H1 (cell line): ENCODE measurements at regions not wholly inside any gene's neighbourhood (a gene's known extent, or its start where the extent isn't known, plus 50 kb on each side); places are given as distances from the start of the nearest gene placed in this dataset.

Experiments
- CTCF ChIA-PET: fragments of 300-600 bp; sonication (Branson Sonifier 250); formaldehyde crosslinking; loops from one replicate; lab custom pipeline; 2021; ENCODE audit not compliant: partially characterized antibody; lab: Charles Lee
- POLR2A ChIA-PET: fragments of 300-600 bp; sonication (Branson Sonifier 250); formaldehyde crosslinking; loops from one replicate; lab custom pipeline; 2021; ENCODE audit warnings: inconsistent platforms; ENCODE audit not compliant: partially characterized antibody; lab: Charles Lee
- DNase-seq, 2 experiments: peaks; one replicate each; pipeline versions ENCODE4 v3.0.0 to v3.0.0-alpha.2; 2010 to 2022; ENCODE audit warnings: low spot score in 2 of 2, low read depth in 1 of 2, mixed read lengths in 1 of 2
- FAIRE-seq: peaks from 2 replicates; lab custom pipeline; 2011; peaks lifted over from hg19 to GRCh38; lab: Jason Lieb, UNC
- H2AFZ ChIP-seq: 2 replicates; pipeline ENCODE4 v1.8.1; 2012; ENCODE audit warnings: low read length, inconsistent platforms
- H2AK5ac ChIP-seq: 2 replicates; pipeline ENCODE4 v1.6.1; 2013; ENCODE audit warnings: low read depth, low read length
- H2BK120ac ChIP-seq: replicated peaks from 2 replicates; pipeline ENCODE3; 2013; ENCODE audit warnings: low read depth, low read length, inconsistent platforms
- H2BK12ac ChIP-seq: 2 replicates; pipeline ENCODE4 v1.6.1; 2013; ENCODE audit warnings: low read depth, low read length
- H2BK15ac ChIP-seq: 2 replicates; pipeline ENCODE4 v1.6.1; 2013; ENCODE audit warnings: low read length
- H2BK20ac ChIP-seq: 2 replicates; pipeline ENCODE4 v1.6.1; 2013; ENCODE audit warnings: low read length
- H2BK5ac ChIP-seq: 2 replicates; pipeline ENCODE4 v1.6.1; 2013; ENCODE audit warnings: low read depth, low read length
- H3K14ac ChIP-seq: 2 replicates; pipeline ENCODE4 v1.6.1; 2013; ENCODE audit warnings: inconsistent platforms; ENCODE audit not compliant: insufficient read length
- H3K18ac ChIP-seq: 2 replicates; pipeline ENCODE4 v1.6.1; 2013; ENCODE audit warnings: low read length; ENCODE audit errors: extremely low read depth
- H3K23ac ChIP-seq: 2 replicates; pipeline ENCODE4 v1.6.1; 2013; ENCODE audit warnings: inconsistent platforms; ENCODE audit not compliant: insufficient read length
- H3K23me2 ChIP-seq: 2 replicates; pipeline ENCODE4 v1.6.1; 2013; ENCODE audit warnings: low read depth, low read length
- H3K27ac ChIP-seq: 2 replicates; pipeline ENCODE4 v1.6.1; 2011; ENCODE audit warnings: low read depth, low read length, inconsistent platforms
- H3K27me3 ChIP-seq, 4 experiments: replicated peaks in 1 of 4; 1 replicate in 1 of 4; 2 replicates in 3 of 4; pipeline versions ENCODE4 v1.6.1 to v1.8.1; 2011 to 2013; ENCODE audit warnings: low read length in 3 of 4, mild to moderate bottlenecking in 3 of 4, inconsistent platforms in 2 of 4, mixed read lengths in 2 of 4, moderate library complexity in 1 of 4; ENCODE audit not compliant: control insufficient read depth in 3 of 4, insufficient read depth in 3 of 4; ENCODE audit errors: extremely low read depth in 1 of 4
- H3K36me3 ChIP-seq, 4 experiments: 2 replicates each; pipeline versions ENCODE4 v1.6.1 to v1.8.1; 2011 to 2013; ENCODE audit warnings: mild to moderate bottlenecking in 4 of 4, low read length in 3 of 4, moderate library complexity in 2 of 4, control low read depth in 1 of 4, inconsistent platforms in 1 of 4; ENCODE audit not compliant: insufficient read depth in 4 of 4, control insufficient read depth in 2 of 4
- H3K4ac ChIP-seq: replicated peaks from 2 replicates; pipeline ENCODE3; 2013; ENCODE audit warnings: low read length, low read depth, mixed read lengths, inconsistent platforms; ENCODE audit not compliant: insufficient read length
- H3K4me1 ChIP-seq, 4 experiments: replicated peaks in 1 of 4; 1 replicate in 1 of 4; 2 replicates in 3 of 4; pipeline versions ENCODE4 v1.6.1 to v1.8.1; 2011 to 2013; ENCODE audit warnings: low read length in 3 of 4, inconsistent platforms in 2 of 4, mixed read lengths in 1 of 4; ENCODE audit not compliant: insufficient read depth in 4 of 4, control insufficient read depth in 3 of 4
- H3K4me2 ChIP-seq, 2 experiments: 2 replicates each; pipeline versions ENCODE4 v1.6.1 to v1.8.1; 2011 to 2013; ENCODE audit warnings: low read depth in 2 of 2, low read length in 2 of 2, control low read depth in 1 of 2, inconsistent platforms in 1 of 2, mild to moderate bottlenecking in 1 of 2; ENCODE audit not compliant: insufficient read depth in 1 of 2
- H3K4me3 ChIP-seq, 4 experiments: fragments of 200-600, 300-600 bp in 1 of 4; sonication (generic), shearing (Covaris generic), sonication (Bioruptor Twin) in 1 of 4; 2 replicates each; pipeline versions ENCODE4 v1.5.1 to v1.8.1; 2011 to 2016; ENCODE audit warnings: low read length in 4 of 4, low read depth in 3 of 4, control low read depth in 2 of 4, inconsistent platforms in 2 of 4, mild to moderate bottlenecking in 2 of 4, mixed read lengths in 1 of 4, moderate library complexity in 1 of 4; ENCODE audit not compliant: insufficient read depth in 2 of 4; ENCODE audit errors: extremely low read depth in 1 of 4
- H3K56ac ChIP-seq: replicated peaks from 2 replicates; pipeline ENCODE3; 2013; ENCODE audit warnings: low read depth, mild to moderate bottlenecking, mixed read lengths, low read length, inconsistent platforms; ENCODE audit not compliant: insufficient read length
- H3K79me1 ChIP-seq: 2 replicates; pipeline ENCODE4 v1.6.1; 2013; ENCODE audit warnings: low read depth, low read length, control low read depth
- H3K79me2 ChIP-seq, 2 experiments: 2 replicates each; pipeline versions ENCODE4 v1.6.1 to v1.8.1; 2012 to 2013; ENCODE audit warnings: low read length in 2 of 2, mild to moderate bottlenecking in 2 of 2, inconsistent platforms in 1 of 2; ENCODE audit not compliant: insufficient read depth in 2 of 2, control insufficient read depth in 1 of 2
- H3K9ac ChIP-seq, 4 experiments: replicated peaks in 1 of 4; 1 replicate in 1 of 4; 2 replicates in 3 of 4; pipeline versions ENCODE4 v1.6.1 to v1.8.1; 2011 to 2013; ENCODE audit warnings: low read depth in 3 of 4, low read length in 3 of 4, control low read depth in 2 of 4, mild to moderate bottlenecking in 2 of 4, moderate library complexity in 2 of 4, inconsistent platforms in 1 of 4; ENCODE audit errors: extremely low read depth in 1 of 4
- H3K9me3 ChIP-seq, 2 experiments: 2 replicates each; pipeline versions ENCODE4 v1.6.1 to v1.8.1; 2012 to 2013; ENCODE audit warnings: mild to moderate bottlenecking in 2 of 2, moderate library complexity in 2 of 2, control low read depth in 1 of 2, inconsistent platforms in 1 of 2, low read depth in 1 of 2, low read length in 1 of 2, mixed read lengths in 1 of 2; ENCODE audit not compliant: insufficient read depth in 2 of 2
- H4K20me1 ChIP-seq, 2 experiments: replicated peaks in 1 of 2; 2 replicates each; pipeline versions ENCODE3 to v1.8.1; 2011 to 2013; ENCODE audit warnings: inconsistent platforms in 2 of 2, low read length in 2 of 2, mild to moderate bottlenecking in 1 of 2; ENCODE audit not compliant: insufficient read depth in 2 of 2, control insufficient read depth in 1 of 2
- H4K5ac ChIP-seq: 2 replicates; pipeline ENCODE4 v1.6.1; 2013; ENCODE audit warnings: low read length, low read depth, mixed read lengths, inconsistent platforms; ENCODE audit not compliant: insufficient read length
- H4K8ac ChIP-seq: 2 replicates; pipeline ENCODE4 v1.8.0; 2013; ENCODE audit warnings: mild to moderate bottlenecking, moderate library complexity, low read length, inconsistent platforms; ENCODE audit not compliant: insufficient read depth; ENCODE audit errors: extremely low read depth
- H4K91ac ChIP-seq: replicated peaks from 2 replicates; pipeline ENCODE3; 2013; ENCODE audit warnings: low read length, mixed read lengths, inconsistent platforms; ENCODE audit not compliant: insufficient read length
- CBX8 ChIP-seq: fragments of 300-800, 300-1000 bp; sonication (generic); IDR thresholded peaks from 2 replicates; pipeline ENCODE4 v1.7.1; 2016; ENCODE audit warnings: low read depth, low read length, borderline replicate concordance
- GABPA ChIP-seq: IDR thresholded peaks from 2 replicates; pipeline ENCODE4 v1.6.1; 2011; ENCODE audit warnings: mild to moderate bottlenecking, low read length, moderate library complexity, borderline replicate concordance; ENCODE audit not compliant: insufficient read depth
- JUN ChIP-seq: IDR thresholded peaks from 2 replicates; pipeline ENCODE4 v1.6.1; 2011; ENCODE audit warnings: low read depth, mild to moderate bottlenecking, improper control_type of control experiment, low read length
- KDM1A ChIP-seq: fragments of 200-600, 300-600 bp; sonication (generic); IDR thresholded peaks from 2 replicates; pipeline ENCODE4 v1.7.1; 2016; ENCODE audit warnings: mild to moderate bottlenecking, low read length, borderline replicate concordance
- NRF1 ChIP-seq: IDR thresholded peaks from 2 replicates; pipeline ENCODE4 v1.6.1; 2011; ENCODE audit warnings: mild to moderate bottlenecking, low read depth, low read length, improper control_type of control experiment
- POLR2A ChIP-seq, 2 experiments: IDR thresholded peaks; 1 replicate in 1 of 2; 2 replicates in 1 of 2; pipeline ENCODE4 v1.6.1; 2011; ENCODE audit warnings: low read depth in 2 of 2, low read length in 2 of 2, mild to moderate bottlenecking in 2 of 2; ENCODE audit errors: control extremely low read depth in 1 of 2
- RAD21 ChIP-seq, 2 experiments: IDR thresholded peaks in 1 of 2; conservative IDR thresholded peaks in 1 of 2; 2 replicates each; pipeline ENCODE4 v1.6.1; 2011; ENCODE audit warnings: low read depth in 2 of 2, low read length in 2 of 2, improper control_type of control experiment in 1 of 2, inconsistent platforms in 1 of 2, mild to moderate bottlenecking in 1 of 2, moderate library complexity in 1 of 2
- RFX5 ChIP-seq: IDR thresholded peaks from 2 replicates; pipeline ENCODE4 v1.6.1; 2011; ENCODE audit warnings: low read depth, low read length, improper control_type of control experiment, borderline replicate concordance
- SUZ12 ChIP-seq: fragments of 200-600 bp; sonication (generic); IDR thresholded peaks from 2 replicates; pipeline ENCODE4 v1.6.1; 2012; ENCODE audit warnings: mild to moderate bottlenecking, inconsistent platforms, low read length, moderate library complexity, mixed read lengths
- USF2 ChIP-seq: IDR thresholded peaks from 2 replicates; pipeline ENCODE4 v1.6.1; 2011; ENCODE audit warnings: low read length, improper control_type of control experiment
- WGBS, 2 experiments: shearing (Covaris generic) in 1 of 2; methylation state at CpG; one replicate each; pipeline versions ENCODE4 v1.1.6 to v1.1.7; 2013 to 2015; ENCODE audit warnings: low lambda C conversion rate in 2 of 2, mixed read lengths in 2 of 2, inconsistent platforms in 1 of 2, low coverage in 1 of 2, missing lambda C conversion rate in 1 of 2; ENCODE audit not compliant: insufficient replicate concordance in 2 of 2, insufficient coverage in 1 of 2, insufficient read length in 1 of 2; ENCODE audit errors: extremely low coverage in 1 of 2, missing lambda C conversion rate in 1 of 2; 5-methylcytosine and 5-hydroxymethylcytosine counted together
- TF ChIP-seq, protein P1 (sequence below), 3 experiments: IDR thresholded peaks; 1 replicate in 2 of 3; 2 replicates in 1 of 3; pipeline versions ENCODE4 v1.5.1 to v1.6.1; 2011; ENCODE audit warnings: low read length in 3 of 3, mild to moderate bottlenecking in 3 of 3, inconsistent platforms in 2 of 3, low read depth in 1 of 3, moderate library complexity in 1 of 3; ENCODE audit not compliant: insufficient read depth in 1 of 3; ENCODE audit errors: control extremely low read depth in 1 of 3

GRCh38 chr1:229209386-229209785 lies 61.5 kb upstream of the RAB4A start:
- Histone ChIP-seq H3K4me3 (no peak overlapping the region), H2AFZ (no peak overlapping the region), H2BK15ac (no peak overlapping the region), H3K36me3 (no peaks in the 10 kb centered on the region), H3K56ac (no peak overlapping the region), H3K18ac (no peak overlapping the region), H4K91ac (no peak overlapping the region), H3K9ac (no peak overlapping the region), H3K4ac (no peak overlapping the region), H2BK5ac (no peak overlapping the region), H3K79me1 (no peaks in the 10 kb centered on the region), H3K4me1 (peaks cover 0 to 6% (median 3%) of the 10 kb centered on the region in 4 experiments; a peak in 4 of 7 replicates), H3K27ac (no peak overlapping the region), H2BK120ac (no peak overlapping the region), H2AK5ac (no peak overlapping the region), H3K23me2 (no peaks in the 10 kb centered on the region), H3K27me3 (no peaks in the 10 kb centered on the region), H3K4me2 (no peak overlapping the region), H3K79me2 (no peaks in the 10 kb centered on the region), H3K23ac (no peak overlapping the region), H4K20me1 (no peaks in the 10 kb centered on the region), H2BK12ac (no peak overlapping the region), H3K14ac (no peak overlapping the region), H3K9me3 (no peaks in the 10 kb centered on the region), H2BK20ac (no peak overlapping the region), H4K8ac (no peak overlapping the region), H4K5ac (no peak overlapping the region)
- POLR2A ChIA-PET = no interaction called here
- 92% methylated on average over 4 of the region's 4 CpGs; no CpG with 5 or more reads in 1 of the 2 experiments for WGBS, 2 experiments
- no peak for DNase-seq
- CTCF ChIA-PET = interaction anchor here (0.5 to 6.2 kb wide), 4 partner anchors 9 to 366 kb away, joined by 3 to 42 read pairs (median 4); no protein-coding TSS in a partner anchor
- no peak for FAIRE-seq
- TF ChIP-seq POLR2A (IDR thresholded peaks at IDR 0.05; ENCODE audit: control extremely low read depth in 1 of 2, low read depth in 2 of 2, low read length in 2 of 2) = no peak
- TF ChIP-seq JUN = no peak
- no peak for TF ChIP-seq CBX8
- TF ChIP-seq, protein P1, sequence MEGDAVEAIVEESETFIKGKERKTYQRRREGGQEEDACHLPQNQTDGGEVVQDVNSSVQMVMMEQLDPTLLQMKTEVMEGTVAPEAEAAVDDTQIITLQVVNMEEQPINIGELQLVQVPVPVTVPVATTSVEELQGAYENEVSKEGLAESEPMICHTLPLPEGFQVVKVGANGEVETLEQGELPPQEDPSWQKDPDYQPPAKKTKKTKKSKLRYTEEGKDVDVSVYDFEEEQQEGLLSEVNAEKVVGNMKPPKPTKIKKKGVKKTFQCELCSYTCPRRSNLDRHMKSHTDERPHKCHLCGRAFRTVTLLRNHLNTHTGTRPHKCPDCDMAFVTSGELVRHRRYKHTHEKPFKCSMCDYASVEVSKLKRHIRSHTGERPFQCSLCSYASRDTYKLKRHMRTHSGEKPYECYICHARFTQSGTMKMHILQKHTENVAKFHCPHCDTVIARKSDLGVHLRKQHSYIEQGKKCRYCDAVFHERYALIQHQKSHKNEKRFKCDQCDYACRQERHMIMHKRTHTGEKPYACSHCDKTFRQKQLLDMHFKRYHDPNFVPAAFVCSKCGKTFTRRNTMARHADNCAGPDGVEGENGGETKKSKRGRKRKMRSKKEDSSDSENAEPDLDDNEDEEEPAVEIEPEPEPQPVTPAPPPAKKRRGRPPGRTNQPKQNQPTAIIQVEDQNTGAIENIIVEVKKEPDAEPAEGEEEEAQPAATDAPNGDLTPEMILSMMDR (IDR thresholded peaks at IDR 0.05; ENCODE audit: control extremely low read depth in 1 of 3, insufficient read depth in 1 of 3, low read depth in 1 of 3, low read length in 3 of 3) = no peak
- no peak for TF ChIP-seq RFX5
- TF ChIP-seq NRF1 = no peak
- no peak for TF ChIP-seq RAD21 (IDR thresholded peaks at IDR 0.05 in 1 of 2, conservative IDR thresholded peaks at IDR 0.05 in 1 of 2; ENCODE audit: low read depth in 2 of 2, low read length in 2 of 2)
- TF ChIP-seq SUZ12 = no peak
- TF ChIP-seq GABPA = no peak
- no peak for TF ChIP-seq KDM1A
- no peak for TF ChIP-seq USF2
